ENCODE measurements at regions not wholly inside any gene's neighbourhood (a gene's known extent, or its start where the extent isn't known, plus 50 kb on each side); places are given as distances from the start of the nearest gene placed in this dataset.

DNA sequence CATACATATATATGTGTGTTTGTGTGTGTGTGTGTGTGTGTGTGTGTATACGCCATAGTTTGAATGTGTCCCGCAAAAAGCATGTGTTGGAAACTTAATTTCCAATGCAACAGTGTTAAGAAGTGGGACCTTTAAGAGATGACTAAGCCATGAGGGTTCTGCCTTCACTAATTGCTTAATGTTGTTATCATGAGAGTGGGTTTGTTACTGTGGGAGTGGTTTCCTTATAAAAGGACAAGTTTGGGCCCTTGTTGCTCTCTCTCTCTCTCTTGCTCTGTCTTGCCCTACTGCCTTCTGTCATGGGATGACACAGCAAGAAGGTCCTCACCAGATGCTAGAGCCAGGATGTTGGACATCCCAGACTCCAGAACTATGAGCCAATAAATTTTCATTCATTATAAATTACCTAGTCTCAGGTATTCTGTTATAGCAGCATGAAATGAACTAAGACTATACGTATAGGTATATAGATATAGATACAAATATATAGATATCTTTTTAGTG lies 103.8 kb upstream of the ZC3H11B start:
- WGBS (ENCODE audit: low lambda C conversion rate), result 48% methylated on average over 3 of the region's 3 CpGs
- in situ Hi-C loops (cut with HindIII; ENCODE audit: extremely low pct_ligation_motif_present, low pct_unique_long_range_greater_than_20kb) (no loop called here), intact Hi-C loops (cut with micrococcal nuclease; ENCODE audit: unreplicated experiment) (no loop called here)
- no peak for ATAC-seq
- H3K4me3 ChIP-seq (replicated peaks in 1 of 3; ENCODE audit: insufficient read depth in 1 of 3, low read depth in 2 of 3, low read length in 3 of 3), result no peak overlapping the region
- no peak overlapping the region for H3K9ac ChIP-seq (ENCODE audit: insufficient read depth, low read depth, low read length)
- BruUV-seq (replicated peaks), result no TSS peak
- H3K27ac ChIP-seq (ENCODE audit: extremely low read length, insufficient read depth, low read length), result no peak overlapping the region
- no peaks in the 10 kb centered on the region for H3K27me3 ChIP-seq (ENCODE audit: control insufficient read depth in 1 of 2, insufficient read depth in 2 of 2, low read length in 2 of 2)
- no peaks in the 10 kb centered on the region for H3K9me3 ChIP-seq (ENCODE audit: low read length)
- TF ChIP-seq ZSCAN20 (CRISPR knock-in tag; IDR thresholded peaks at IDR 0.05; ENCODE audit: borderline replicate concordance), result no peak
- no peak for TF ChIP-seq NFKB2 (CRISPR knock-in tag; IDR thresholded peaks at IDR 0.05; ENCODE audit: borderline replicate concordance)
- no peak for TF ChIP-seq SUZ12 (IDR thresholded peaks at IDR 0.05; ENCODE audit: low read depth, low read length)
- TF ChIP-seq ZNF709 (CRISPR knock-in tag; IDR thresholded peaks at IDR 0.05), result no peak
- TF ChIP-seq, protein P1, sequence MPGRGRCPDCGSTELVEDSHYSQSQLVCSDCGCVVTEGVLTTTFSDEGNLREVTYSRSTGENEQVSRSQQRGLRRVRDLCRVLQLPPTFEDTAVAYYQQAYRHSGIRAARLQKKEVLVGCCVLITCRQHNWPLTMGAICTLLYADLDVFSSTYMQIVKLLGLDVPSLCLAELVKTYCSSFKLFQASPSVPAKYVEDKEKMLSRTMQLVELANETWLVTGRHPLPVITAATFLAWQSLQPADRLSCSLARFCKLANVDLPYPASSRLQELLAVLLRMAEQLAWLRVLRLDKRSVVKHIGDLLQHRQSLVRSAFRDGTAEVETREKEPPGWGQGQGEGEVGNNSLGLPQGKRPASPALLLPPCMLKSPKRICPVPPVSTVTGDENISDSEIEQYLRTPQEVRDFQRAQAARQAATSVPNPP (CRISPR knock-in tag; IDR thresholded peaks at IDR 0.05), result no peak
- no peak for TF ChIP-seq GATAD2A (CRISPR knock-in tag; IDR thresholded peaks at IDR 0.05)
- no peak for DNase-seq (ENCODE audit: low spot score)
- ChIA-PET POLR2A (no interaction called here), CTCF (ENCODE audit: low intra/inter-chr PET ratio, low total read pairs) (no interaction called here)
- H2AFZ ChIP-seq (ENCODE audit: low read length), result no peak overlapping the region
- no peaks in the 10 kb centered on the region for H3K79me2 ChIP-seq (ENCODE audit: insufficient read depth, low read length)
- no peak for FAIRE-seq
- H3K36me3 ChIP-seq (replicated peaks in 1 of 2; ENCODE audit: control insufficient read depth in 1 of 2, insufficient read depth in 2 of 2, low read length in 2 of 2), result no peaks in the 10 kb centered on the region
- no peak overlapping the region for H3K4me2 ChIP-seq (ENCODE audit: low read depth, low read length)
- H4K20me1 ChIP-seq (ENCODE audit: insufficient read depth, low read length), result no peaks in the 10 kb centered on the region
- H3K4me1 ChIP-seq (ENCODE audit: insufficient read depth, low read length), result no peaks in the 10 kb centered on the region

DNA sequence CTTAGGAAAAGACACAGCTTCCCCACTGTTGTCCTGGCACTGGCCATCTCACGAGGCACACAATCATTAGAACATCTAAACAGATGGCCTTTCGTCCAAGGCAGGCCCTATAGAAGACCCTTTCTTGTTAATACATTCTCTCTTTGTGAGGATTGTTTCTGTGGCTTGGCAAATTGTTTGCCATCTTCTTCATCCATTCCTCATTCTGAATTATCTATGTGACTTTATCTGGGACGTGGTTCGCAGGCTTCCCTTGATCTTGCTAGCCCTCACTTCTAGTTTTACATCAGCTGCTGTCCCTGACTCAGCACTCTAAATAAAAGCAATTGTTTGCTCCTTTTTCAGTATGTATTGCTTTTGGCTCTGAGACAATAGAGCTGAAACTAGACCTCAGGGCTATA lies 101.1 kb upstream of the ZC3H11B start:
- ChIA-PET POLR2A (no interaction called here), CTCF (ENCODE audit: low intra/inter-chr PET ratio, low total read pairs) (no interaction called here)
- Histone ChIP-seq H3K36me3 (replicated peaks in 1 of 2; ENCODE audit: control insufficient read depth in 1 of 2, insufficient read depth in 2 of 2, low read length in 2 of 2) (no peaks in the 10 kb centered on the region), H3K4me1 (ENCODE audit: insufficient read depth, low read length) (no peaks in the 10 kb centered on the region), H3K9me3 (ENCODE audit: low read length) (no peaks in the 10 kb centered on the region), H3K27ac (ENCODE audit: extremely low read length, insufficient read depth, low read length) (no peak overlapping the region), H2AFZ (ENCODE audit: low read length) (no peak overlapping the region), H3K9ac (ENCODE audit: insufficient read depth, low read depth, low read length) (no peak overlapping the region), H3K4me2 (ENCODE audit: low read depth, low read length) (no peak overlapping the region), H3K27me3 (ENCODE audit: control insufficient read depth in 1 of 2, insufficient read depth in 2 of 2, low read length in 2 of 2) (no peaks in the 10 kb centered on the region), H3K79me2 (ENCODE audit: insufficient read depth, low read length) (no peaks in the 10 kb centered on the region), H4K20me1 (ENCODE audit: insufficient read depth, low read length) (no peaks in the 10 kb centered on the region), H3K4me3 (replicated peaks in 1 of 3; ENCODE audit: insufficient read depth in 1 of 3, low read depth in 2 of 3, low read length in 3 of 3) (no peak overlapping the region)
- FAIRE-seq (no peak), DNase-seq (ENCODE audit: low spot score) (no peak), ATAC-seq (no peak)
- WGBS (ENCODE audit: low lambda C conversion rate), result under 1% methylated on average over 4 of the region's 4 CpGs
- in situ Hi-C loops (cut with HindIII; ENCODE audit: extremely low pct_ligation_motif_present, low pct_unique_long_range_greater_than_20kb) (no loop called here), intact Hi-C loops (cut with micrococcal nuclease; ENCODE audit: unreplicated experiment) (no loop called here)
- no TSS peak for BruUV-seq (replicated peaks)
- TF ChIP-seq, protein P2, sequence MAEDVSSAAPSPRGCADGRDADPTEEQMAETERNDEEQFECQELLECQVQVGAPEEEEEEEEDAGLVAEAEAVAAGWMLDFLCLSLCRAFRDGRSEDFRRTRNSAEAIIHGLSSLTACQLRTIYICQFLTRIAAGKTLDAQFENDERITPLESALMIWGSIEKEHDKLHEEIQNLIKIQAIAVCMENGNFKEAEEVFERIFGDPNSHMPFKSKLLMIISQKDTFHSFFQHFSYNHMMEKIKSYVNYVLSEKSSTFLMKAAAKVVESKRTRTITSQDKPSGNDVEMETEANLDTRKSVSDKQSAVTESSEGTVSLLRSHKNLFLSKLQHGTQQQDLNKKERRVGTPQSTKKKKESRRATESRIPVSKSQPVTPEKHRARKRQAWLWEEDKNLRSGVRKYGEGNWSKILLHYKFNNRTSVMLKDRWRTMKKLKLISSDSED (CRISPR knock-in tag; IDR thresholded peaks at IDR 0.05), result no peak
- TF ChIP-seq CEBPG (CRISPR knock-in tag; IDR thresholded peaks at IDR 0.05), result no peak
- TF ChIP-seq, protein P3, sequence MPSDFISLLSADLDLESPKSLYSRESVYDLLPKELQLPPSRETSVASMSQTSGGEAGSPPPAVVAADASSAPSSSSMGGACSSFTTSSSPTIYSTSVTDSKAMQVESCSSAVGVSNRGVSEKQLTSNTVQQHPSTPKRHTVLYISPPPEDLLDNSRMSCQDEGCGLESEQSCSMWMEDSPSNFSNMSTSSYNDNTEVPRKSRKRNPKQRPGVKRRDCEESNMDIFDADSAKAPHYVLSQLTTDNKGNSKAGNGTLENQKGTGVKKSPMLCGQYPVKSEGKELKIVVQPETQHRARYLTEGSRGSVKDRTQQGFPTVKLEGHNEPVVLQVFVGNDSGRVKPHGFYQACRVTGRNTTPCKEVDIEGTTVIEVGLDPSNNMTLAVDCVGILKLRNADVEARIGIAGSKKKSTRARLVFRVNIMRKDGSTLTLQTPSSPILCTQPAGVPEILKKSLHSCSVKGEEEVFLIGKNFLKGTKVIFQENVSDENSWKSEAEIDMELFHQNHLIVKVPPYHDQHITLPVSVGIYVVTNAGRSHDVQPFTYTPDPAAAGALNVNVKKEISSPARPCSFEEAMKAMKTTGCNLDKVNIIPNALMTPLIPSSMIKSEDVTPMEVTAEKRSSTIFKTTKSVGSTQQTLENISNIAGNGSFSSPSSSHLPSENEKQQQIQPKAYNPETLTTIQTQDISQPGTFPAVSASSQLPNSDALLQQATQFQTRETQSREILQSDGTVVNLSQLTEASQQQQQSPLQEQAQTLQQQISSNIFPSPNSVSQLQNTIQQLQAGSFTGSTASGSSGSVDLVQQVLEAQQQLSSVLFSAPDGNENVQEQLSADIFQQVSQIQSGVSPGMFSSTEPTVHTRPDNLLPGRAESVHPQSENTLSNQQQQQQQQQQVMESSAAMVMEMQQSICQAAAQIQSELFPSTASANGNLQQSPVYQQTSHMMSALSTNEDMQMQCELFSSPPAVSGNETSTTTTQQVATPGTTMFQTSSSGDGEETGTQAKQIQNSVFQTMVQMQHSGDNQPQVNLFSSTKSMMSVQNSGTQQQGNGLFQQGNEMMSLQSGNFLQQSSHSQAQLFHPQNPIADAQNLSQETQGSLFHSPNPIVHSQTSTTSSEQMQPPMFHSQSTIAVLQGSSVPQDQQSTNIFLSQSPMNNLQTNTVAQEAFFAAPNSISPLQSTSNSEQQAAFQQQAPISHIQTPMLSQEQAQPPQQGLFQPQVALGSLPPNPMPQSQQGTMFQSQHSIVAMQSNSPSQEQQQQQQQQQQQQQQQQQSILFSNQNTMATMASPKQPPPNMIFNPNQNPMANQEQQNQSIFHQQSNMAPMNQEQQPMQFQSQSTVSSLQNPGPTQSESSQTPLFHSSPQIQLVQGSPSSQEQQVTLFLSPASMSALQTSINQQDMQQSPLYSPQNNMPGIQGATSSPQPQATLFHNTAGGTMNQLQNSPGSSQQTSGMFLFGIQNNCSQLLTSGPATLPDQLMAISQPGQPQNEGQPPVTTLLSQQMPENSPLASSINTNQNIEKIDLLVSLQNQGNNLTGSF (CRISPR knock-in tag; IDR thresholded peaks at IDR 0.05), result no peak
- TF ChIP-seq ZNF253 (CRISPR knock-in tag; IDR thresholded peaks at IDR 0.05; ENCODE audit: borderline replicate concordance), result no peak
- no peak for TF ChIP-seq SAP130 (CRISPR knock-in tag; IDR thresholded peaks at IDR 0.05; ENCODE audit: low read depth)
- no peak for TF ChIP-seq KLF11 (CRISPR knock-in tag; IDR thresholded peaks at IDR 0.05)
- no peak for TF ChIP-seq YEATS2 (CRISPR knock-in tag; IDR thresholded peaks at IDR 0.05; ENCODE audit: borderline replicate concordance)
- no peak for TF ChIP-seq TCF7 (IDR thresholded peaks at IDR 0.05; ENCODE audit: low read depth)

All from HepG2 (cell line).